ENCODE measurements at regions not wholly inside any gene's neighbourhood (a gene's known extent, or its start where the extent isn't known, plus 50 kb on each side); places are given as distances from the start of the nearest gene placed in this dataset.

- ATAC-seq (no peak), DNase-seq (no peak)
- H3K27ac Mint-ChIP-seq: no peak overlapping the region
- POLR2A ChIA-PET: no interaction called here
- H3K4me1 Mint-ChIP-seq: no peaks in the 10 kb centered on the region
- H3K4me3 Mint-ChIP-seq: no peak overlapping the region
- H3K36me3 Mint-ChIP-seq: no peaks in the 10 kb centered on the region
- peaks cover 0 to 6% (median 3%) of the 10 kb centered on the region in 5 donors for H3K27me3 Mint-ChIP-seq
- H3K9me3 Mint-ChIP-seq: no peaks in the 10 kb centered on the region
These were observed 56.5 kb downstream of the CT47B1 start for GRCh38 chrX:120819126-120819525.

GRCh38 chrX:120813982-120814381, 61.7 kb downstream of the CT47B1 start:
- no peaks in the 10 kb centered on the region for H3K36me3 Mint-ChIP-seq
- H3K4me1 Mint-ChIP-seq: no peaks in the 10 kb centered on the region
- peaks cover 0 to 25% (median 3%) of the 10 kb centered on the region in 5 donors for H3K27me3 Mint-ChIP-seq
- H3K4me3 Mint-ChIP-seq: no peak overlapping the region
- POLR2A ChIA-PET: no interaction called here
- H3K27ac Mint-ChIP-seq: no peak overlapping the region
- DNase-seq: no peak
- peaks cover 0 to 2% (median 0%) of the 10 kb centered on the region in 9 donors for H3K9me3 Mint-ChIP-seq
- no peak for ATAC-seq

DNA sequence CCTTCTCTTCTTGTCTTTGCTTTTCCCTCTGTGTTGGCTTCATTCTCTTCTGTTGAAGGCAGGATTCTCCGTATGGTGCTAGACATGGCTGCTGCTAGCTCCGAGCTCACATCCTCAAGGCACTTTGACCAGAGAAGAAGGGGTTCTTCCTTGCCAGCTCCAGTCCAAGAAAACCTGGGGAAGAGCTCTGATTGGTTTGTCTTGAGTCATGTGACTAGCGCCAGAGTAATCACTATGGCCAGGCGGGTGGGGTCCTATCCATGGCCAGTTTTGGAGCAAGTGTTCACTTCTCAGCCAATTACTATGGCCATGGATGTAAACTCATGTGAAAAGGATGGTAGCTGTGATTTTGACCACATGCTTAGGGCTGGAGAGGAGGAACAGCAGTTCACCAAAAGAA, 74.2 kb downstream of the CT47B1 start:
- DNase-seq (no peak), ATAC-seq (no peak)
- no peak overlapping the region for H3K4me3 Mint-ChIP-seq
- no peak overlapping the region for H3K27ac Mint-ChIP-seq
- peaks cover 8 to 19% (median 11%) of the 10 kb centered on the region in 4 donors for H3K4me1 Mint-ChIP-seq
- no peaks in the 10 kb centered on the region for H3K9me3 Mint-ChIP-seq
- H3K36me3 Mint-ChIP-seq: no peaks in the 10 kb centered on the region
- POLR2A ChIA-PET: no interaction called here
- H3K27me3 Mint-ChIP-seq: no peaks in the 10 kb centered on the region

- POLR2A ChIA-PET: no interaction called here
- no peaks in the 10 kb centered on the region for H3K9me3 Mint-ChIP-seq
- H3K4me3 Mint-ChIP-seq: peak overlapping the region in 4 of 10 donors; percentile 2 to 5 (median 4)
- H3K36me3 Mint-ChIP-seq: no peaks in the 10 kb centered on the region
- peak overlapping the region in 7 of 10 donors; percentile 2 to 59 (median 22) for H3K27ac Mint-ChIP-seq
- H3K27me3 Mint-ChIP-seq: no peaks in the 10 kb centered on the region
- DNase-seq: no peak
- no peak for ATAC-seq
- peaks cover 12 to 31% (median 17%) of the 10 kb centered on the region in 4 donors for H3K4me1 Mint-ChIP-seq
These were observed 78.3 kb downstream of the CT47B1 start for GRCh38 chrX:120797188-120797851.

DNA sequence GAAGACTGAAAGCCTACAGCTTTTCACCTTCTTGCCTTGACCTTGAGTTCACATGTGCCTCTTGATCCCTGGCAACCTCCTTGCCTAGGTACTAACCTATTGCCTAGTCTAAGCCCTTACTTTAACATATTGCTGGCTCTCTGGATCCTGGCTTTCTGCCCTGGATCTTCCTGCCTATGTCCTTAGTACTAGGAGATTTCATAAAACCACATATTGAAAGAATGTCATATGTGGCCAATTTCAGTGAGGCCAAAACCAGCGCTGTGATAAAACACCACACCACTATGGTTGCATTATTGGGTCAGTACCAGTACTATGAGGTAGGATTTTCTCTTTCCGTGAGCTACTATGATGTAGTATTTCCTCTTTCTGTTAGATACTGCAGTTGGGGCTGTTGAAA, 80.4 kb downstream of the CT47B1 start:
- peaks cover 12 to 32% (median 19%) of the 10 kb centered on the region in 4 donors for H3K4me1 Mint-ChIP-seq
- no peak overlapping the region for H3K4me3 Mint-ChIP-seq
- DNase-seq (no peak), ATAC-seq (no peak)
- peak overlapping the region in 1 of 10 donors; percentile 35 for H3K27ac Mint-ChIP-seq
- H3K36me3 Mint-ChIP-seq: no peaks in the 10 kb centered on the region
- no peaks in the 10 kb centered on the region for H3K9me3 Mint-ChIP-seq
- H3K27me3 Mint-ChIP-seq: no peaks in the 10 kb centered on the region
- POLR2A ChIA-PET: no interaction called here

DNA sequence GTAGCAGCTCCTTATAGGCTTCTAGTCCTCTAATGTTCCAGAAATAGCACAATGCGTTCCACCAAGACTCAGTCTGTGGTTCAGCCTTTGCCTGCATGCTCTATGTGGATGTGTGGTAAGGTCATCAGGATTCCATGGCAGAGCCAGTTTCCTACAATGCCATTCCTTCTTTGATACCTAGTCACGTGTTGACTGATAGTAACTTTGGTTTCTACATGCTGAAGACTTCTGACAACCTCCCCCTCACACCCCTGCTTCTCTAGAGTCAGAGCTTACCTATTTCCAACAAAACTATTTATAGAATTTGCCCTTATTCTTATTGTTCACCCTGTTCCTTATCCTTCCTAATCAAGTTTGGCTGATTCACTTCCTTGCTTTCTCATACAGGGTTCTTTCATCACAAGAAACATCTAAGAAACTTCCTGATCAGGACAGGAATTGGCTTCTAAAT, 81.1 kb downstream of the CT47B1 start:
- POLR2A ChIA-PET: no interaction called here
- no peaks in the 10 kb centered on the region for H3K9me3 Mint-ChIP-seq
- H3K4me1 Mint-ChIP-seq: peaks cover 14 to 37% (median 21%) of the 10 kb centered on the region in 4 donors
- no peaks in the 10 kb centered on the region for H3K36me3 Mint-ChIP-seq
- H3K4me3 Mint-ChIP-seq: no peak overlapping the region
- ATAC-seq: no peak
- H3K27me3 Mint-ChIP-seq: no peaks in the 10 kb centered on the region
- no peak for DNase-seq
- peak overlapping the region in 1 of 10 donors; percentile 65 for H3K27ac Mint-ChIP-seq

DNA sequence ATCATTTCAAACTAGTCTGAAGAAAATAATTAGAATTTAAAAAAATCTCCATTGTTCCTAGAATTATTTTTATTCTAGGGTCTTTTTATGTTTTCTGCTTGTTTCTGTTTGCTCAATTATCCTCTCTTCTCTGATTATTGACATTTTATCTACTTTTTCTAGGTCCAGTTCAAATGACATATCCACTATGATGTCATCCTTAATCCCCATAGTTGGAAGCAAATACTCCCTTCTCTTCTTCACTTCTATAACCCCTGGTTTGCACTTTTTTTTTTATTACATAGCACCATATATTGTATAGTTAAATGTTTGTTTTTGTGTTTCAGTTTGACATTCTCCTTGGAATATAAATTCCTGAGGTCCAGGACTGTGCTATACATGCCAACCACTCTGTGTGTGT, 82.6 kb downstream of the CT47B1 start:
- H3K27ac Mint-ChIP-seq: peak overlapping the region in 1 of 10 donors; percentile 19
- no peaks in the 10 kb centered on the region for H3K27me3 Mint-ChIP-seq
- peaks cover 14 to 31% (median 21%) of the 10 kb centered on the region in 4 donors for H3K4me1 Mint-ChIP-seq
- POLR2A ChIA-PET: no interaction called here
- H3K36me3 Mint-ChIP-seq: no peaks in the 10 kb centered on the region
- H3K9me3 Mint-ChIP-seq: no peaks in the 10 kb centered on the region
- ATAC-seq (no peak), DNase-seq (no peak)
- no peak overlapping the region for H3K4me3 Mint-ChIP-seq

GRCh38 chrX:120791013-120791643, 84.5 kb downstream of the CT47B1 start:
- Mint-ChIP-seq H3K27me3 (no peaks in the 10 kb centered on the region), H3K4me1 (peaks cover 6 to 18% (median 10%) of the 10 kb centered on the region in 4 donors), H3K9me3 (no peaks in the 10 kb centered on the region), H3K4me3 (no peak overlapping the region), H3K36me3 (no peaks in the 10 kb centered on the region), H3K27ac (peak overlapping the region in 1 of 10 donors; percentile 73)
- no peak for DNase-seq
- ATAC-seq: no peak
- POLR2A ChIA-PET: no interaction called here

- Mint-ChIP-seq H3K9me3 (no peaks in the 10 kb centered on the region), H3K27me3 (no peaks in the 10 kb centered on the region), H3K4me3 (peak overlapping the region in 1 of 10 donors; percentile 5), H3K36me3 (no peaks in the 10 kb centered on the region), H3K27ac (peak overlapping the region in 2 of 10 donors; percentile 46 to 72), H3K4me1 (peaks cover 6 to 18% (median 10%) of the 10 kb centered on the region in 4 donors)
- POLR2A ChIA-PET: no interaction called here
- DNase-seq: no peak
- ATAC-seq: no peak
These were observed 85.1 kb downstream of the CT47B1 start for GRCh38 chrX:120790552-120790951.

GRCh38 chrX:120790118-120790517, 85.5 kb downstream of the CT47B1 start:
- peak overlapping the region in 2 of 10 donors; percentile 46 to 72 for H3K27ac Mint-ChIP-seq
- H3K4me1 Mint-ChIP-seq: peaks cover 5 to 13% (median 10%) of the 10 kb centered on the region in 4 donors
- DNase-seq: peak in 6 of 10 donors; percentile 2 to 70 (median 42)
- peaks cover 0 to 2% (median 0%) of the 10 kb centered on the region in 5 donors for H3K27me3 Mint-ChIP-seq
- no peaks in the 10 kb centered on the region for H3K36me3 Mint-ChIP-seq
- H3K9me3 Mint-ChIP-seq: no peaks in the 10 kb centered on the region
- ATAC-seq: peak in 1 of 2 donors; percentile 56
- POLR2A ChIA-PET: no interaction called here
- peak overlapping the region in 1 of 10 donors; percentile 5 for H3K4me3 Mint-ChIP-seq

DNA sequence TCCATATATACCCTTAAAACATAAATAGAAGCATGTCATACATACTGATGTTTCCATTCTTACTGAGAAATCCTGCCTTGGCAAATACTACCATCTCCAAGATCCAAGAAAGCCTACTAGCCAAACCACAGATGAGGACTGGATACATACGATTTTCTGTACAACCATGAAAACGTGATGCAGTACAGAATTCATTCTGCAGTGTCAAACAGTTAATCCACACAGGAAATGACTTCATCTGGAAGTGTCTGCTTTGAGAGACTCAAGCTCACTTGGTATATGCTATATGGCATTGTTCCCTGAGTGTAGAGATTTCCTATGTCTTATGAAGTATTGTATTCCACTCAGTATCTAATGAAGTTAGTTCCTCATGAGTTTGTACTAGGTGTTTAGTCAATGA, 94.3 kb downstream of the CT47B1 start:
- Mint-ChIP-seq H3K4me3 (no peak overlapping the region), H3K4me1 (no peaks in the 10 kb centered on the region), H3K27ac (no peak overlapping the region), H3K9me3 (peaks cover 0 to under 1% (median 0%) of the 10 kb centered on the region in 9 donors), H3K27me3 (peaks cover 0 to 2% (median 0%) of the 10 kb centered on the region in 5 donors), H3K36me3 (no peaks in the 10 kb centered on the region)
- DNase-seq (no peak), ATAC-seq (no peak)
- POLR2A ChIA-PET: no interaction called here

DNA sequence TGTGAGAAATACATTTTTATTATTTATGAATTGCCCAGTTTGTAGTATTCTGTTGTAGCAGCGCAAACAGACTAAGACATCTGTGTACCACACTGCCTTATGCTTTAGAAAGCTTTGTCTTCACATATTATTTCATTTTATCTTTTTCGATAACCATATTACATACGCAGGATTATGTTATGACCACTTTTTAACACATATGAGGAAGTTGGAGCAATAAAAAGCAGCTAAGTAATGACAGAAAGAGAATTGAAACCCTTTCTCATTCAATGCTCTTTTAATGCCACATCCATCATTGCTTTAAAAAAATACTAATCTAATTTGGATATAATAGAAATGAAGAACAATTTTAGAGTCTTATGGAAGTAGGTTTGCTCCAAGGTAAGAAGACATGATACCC, 99.7 kb downstream of the CT47B1 start:
- POLR2A ChIA-PET: no interaction called here
- no peak for DNase-seq
- H3K36me3 Mint-ChIP-seq: no peaks in the 10 kb centered on the region
- H3K27me3 Mint-ChIP-seq: no peaks in the 10 kb centered on the region
- H3K9me3 Mint-ChIP-seq: peaks cover 0 to 2% (median 0%) of the 10 kb centered on the region in 9 donors
- no peak for ATAC-seq
- H3K4me3 Mint-ChIP-seq: no peak overlapping the region
- no peak overlapping the region for H3K27ac Mint-ChIP-seq
- H3K4me1 Mint-ChIP-seq: peaks cover 0 to 8% (median 1%) of the 10 kb centered on the region in 4 donors

DNA sequence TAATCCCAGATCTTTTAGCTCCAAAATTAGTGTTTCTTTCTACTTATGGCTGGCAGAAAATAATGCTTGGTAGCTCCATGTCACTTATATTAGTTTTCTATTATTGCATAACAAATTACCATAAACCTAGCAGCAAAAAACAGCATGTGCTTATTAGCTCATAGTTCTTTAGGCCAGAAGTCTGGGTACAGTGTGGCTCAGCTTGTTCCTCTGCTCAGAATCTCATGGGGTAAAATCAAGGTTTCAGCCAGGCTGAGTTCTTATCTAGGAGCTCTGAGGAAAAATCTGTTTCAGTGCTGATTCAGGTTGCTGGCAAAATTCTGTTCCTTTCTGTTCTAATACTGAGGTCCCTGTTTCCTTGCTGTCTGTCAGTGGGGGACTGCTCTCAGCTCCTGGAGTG, 101.1 kb downstream of the CT47B1 start:
- Mint-ChIP-seq H3K36me3 (no peaks in the 10 kb centered on the region), H3K4me3 (no peak overlapping the region), H3K9me3 (peaks cover 0 to 2% (median 0%) of the 10 kb centered on the region in 9 donors), H3K27ac (no peak overlapping the region), H3K4me1 (peaks cover 2 to 8% (median 2%) of the 10 kb centered on the region in 4 donors), H3K27me3 (no peaks in the 10 kb centered on the region)
- ATAC-seq (no peak), DNase-seq (no peak)
- POLR2A ChIA-PET: no interaction called here
